ENCODE measurements at regions not wholly inside any gene's neighbourhood (a gene's known extent, or its start where the extent isn't known, plus 50 kb on each side); places are given as distances from the start of the nearest gene placed in this dataset.
"Not testable (repeated sequence)": the region's sequence is repeated elsewhere in the genome, so short reads cannot be mapped to it uniquely, and the experiment has no call there.

DNA sequence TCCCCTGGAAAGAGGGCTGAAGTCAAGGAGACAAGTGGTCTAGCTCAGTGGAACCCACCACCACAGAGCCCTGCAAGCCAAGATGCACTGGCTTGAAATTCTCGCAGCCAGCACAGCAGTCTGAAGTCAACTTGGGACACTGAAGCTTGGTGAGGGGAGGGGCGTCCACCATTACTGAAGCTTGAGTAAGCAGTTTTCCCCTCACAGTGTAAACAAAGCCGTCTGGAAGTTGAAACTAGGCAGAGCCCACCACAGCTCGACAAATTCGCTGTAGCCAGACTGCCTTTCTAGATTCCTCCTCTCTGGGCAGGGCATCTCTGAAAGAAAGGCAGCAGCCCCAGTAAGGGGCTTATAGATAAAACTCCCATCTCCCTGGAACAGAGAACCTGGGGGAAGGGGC is 87.3 kb upstream of the KITLG start:
- not testable (repeated sequence) for DNase-seq

DNA sequence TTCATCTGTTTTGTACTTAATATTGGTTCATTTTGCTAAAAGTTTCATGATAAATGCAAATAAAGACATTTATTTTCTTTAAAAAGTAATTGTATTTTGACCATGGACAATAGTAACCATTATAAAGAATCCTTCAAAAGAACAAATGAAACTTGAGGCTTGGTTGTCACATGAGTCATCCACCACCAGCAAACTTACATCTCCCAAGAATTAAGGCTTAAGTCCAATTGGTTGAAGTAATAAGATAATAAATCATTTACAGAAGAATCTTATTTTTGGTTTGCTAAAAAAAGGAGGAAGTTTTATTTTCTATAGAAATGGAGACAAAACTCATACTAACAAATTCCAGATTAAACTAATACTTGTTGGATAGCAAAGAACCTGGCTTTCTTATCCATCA is 84.8 kb upstream of the KITLG start:
- no peak for DNase-seq

DNA sequence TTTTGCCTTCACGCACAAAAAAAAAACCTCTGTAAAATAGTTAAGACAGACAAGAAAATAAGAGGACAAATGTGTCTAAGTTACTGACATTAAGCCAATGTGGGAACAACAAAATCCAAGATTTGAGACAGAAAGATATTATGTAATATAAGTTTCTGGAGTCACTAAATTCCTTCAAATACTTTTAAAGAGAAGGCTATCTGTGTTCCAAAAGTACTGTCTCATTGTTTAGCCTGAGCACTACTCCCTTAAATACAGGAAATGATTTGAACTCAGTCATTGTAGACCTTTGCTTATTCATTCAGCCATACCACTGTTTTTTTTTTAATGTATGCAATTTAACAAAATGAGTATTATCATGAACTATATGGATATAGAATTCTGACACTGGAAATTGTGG is 82.7 kb upstream of the KITLG start:
- no peak for DNase-seq

DNA sequence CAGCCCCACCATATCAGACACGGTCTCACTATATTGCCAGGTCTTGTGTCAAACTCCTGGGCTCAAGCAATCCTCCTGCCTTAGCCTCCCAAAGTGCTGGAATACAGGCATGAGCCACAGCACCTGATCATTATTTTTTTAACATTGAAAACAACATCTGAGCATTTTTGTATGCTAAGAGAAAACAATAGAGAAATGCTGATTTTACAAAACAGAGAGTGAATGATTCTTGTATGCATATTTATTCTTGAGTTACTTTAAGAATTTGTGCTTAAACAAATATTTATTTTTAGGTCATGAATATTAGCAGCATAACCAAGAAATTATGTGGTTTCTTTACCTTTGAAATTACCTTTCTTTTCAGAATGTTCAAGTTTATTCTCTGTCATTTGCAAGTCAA is 81.8 kb upstream of the KITLG start:
- no peak for DNase-seq

DNA sequence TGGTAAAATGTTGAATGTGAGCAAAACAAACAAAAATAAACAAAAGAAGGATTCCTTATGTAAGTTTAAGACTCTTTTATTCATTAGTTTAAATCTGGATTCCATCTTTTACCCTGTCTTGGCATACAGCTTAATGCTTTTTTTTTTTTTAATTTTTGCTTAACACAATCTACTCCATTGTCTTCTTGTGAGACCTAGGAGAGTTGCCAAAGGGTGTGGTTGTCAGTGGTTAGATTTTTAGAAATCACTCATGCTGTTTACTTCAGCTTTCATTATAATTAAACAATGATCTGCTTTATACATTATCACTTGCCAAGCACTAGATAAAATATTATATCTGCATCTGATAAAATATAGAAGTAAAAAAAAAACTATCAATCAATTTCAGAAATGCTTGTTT is 77.7 kb upstream of the KITLG start:
- no peak for DNase-seq

DNA sequence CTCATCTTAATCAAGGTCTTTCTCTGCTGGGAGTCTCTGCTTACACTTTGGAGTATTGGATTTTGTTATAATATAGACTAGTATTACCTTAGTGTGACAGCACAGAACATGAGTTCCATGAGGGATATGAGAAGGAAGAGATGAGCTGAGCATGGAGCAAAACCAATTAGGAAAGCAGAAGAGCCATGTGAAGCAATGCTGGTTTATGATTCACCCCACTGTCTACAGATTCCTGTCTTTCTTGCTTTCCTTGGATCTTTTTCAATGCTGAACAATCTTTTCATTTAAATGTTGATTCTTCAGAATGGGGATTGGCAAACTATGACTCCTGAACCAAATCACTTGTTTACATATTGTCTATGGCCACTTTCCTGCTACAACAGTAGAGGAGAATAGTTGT is 70.4 kb upstream of the KITLG start:
- DNase-seq, result no peak

DNA sequence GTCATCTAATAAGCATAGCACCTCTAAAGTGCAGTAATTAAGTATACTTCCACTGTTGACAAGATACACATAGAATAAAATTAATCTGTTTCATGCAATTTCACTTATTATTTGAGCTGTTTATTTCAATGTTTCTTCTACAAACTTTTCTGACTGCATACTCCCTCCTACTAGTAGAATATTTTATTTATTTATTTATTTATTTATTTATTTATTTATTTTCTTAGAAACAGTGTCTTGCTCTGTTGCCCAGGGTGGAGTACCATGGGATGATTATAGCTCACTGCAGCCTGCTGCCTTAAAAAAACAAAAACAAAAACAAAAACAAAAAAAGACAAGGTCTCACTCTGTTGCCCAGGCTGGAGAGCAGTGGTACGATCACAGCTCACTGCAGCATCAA is 68.4 kb upstream of the KITLG start:
- no peak for DNase-seq

GRCh38 chr12:88646824-88647223 is 66.6 kb upstream of the KITLG start:
- no peak for DNase-seq

GRCh38 chr12:88645816-88646215 is 65.5 kb upstream of the KITLG start:
- no peak for DNase-seq

GRCh38 chr12:88644946-88645702 is 64.9 kb upstream of the KITLG start:
- no peak for DNase-seq

DNA sequence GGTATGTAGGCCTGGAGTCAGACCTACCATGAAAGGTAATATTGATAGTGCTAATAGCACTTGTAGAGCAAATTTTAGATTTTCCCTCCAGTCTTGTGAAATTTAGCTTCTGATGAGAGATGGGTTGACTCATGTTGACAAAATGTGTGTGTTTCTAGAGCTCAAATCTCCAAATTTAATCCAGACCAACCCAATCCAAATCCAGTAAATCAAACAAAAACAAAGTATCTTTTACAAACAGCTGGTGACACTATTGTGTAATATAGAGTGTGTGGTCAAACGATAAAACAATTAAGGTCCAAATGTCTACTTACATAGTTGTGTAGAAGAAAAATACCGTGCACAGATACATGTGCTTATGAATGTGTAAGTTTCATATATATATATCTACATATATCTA is 63.4 kb upstream of the KITLG start:
- DNase-seq, result no peak

GRCh38 chr12:88642675-88643431 is 62.6 kb upstream of the KITLG start:
- no peak for DNase-seq

DNA sequence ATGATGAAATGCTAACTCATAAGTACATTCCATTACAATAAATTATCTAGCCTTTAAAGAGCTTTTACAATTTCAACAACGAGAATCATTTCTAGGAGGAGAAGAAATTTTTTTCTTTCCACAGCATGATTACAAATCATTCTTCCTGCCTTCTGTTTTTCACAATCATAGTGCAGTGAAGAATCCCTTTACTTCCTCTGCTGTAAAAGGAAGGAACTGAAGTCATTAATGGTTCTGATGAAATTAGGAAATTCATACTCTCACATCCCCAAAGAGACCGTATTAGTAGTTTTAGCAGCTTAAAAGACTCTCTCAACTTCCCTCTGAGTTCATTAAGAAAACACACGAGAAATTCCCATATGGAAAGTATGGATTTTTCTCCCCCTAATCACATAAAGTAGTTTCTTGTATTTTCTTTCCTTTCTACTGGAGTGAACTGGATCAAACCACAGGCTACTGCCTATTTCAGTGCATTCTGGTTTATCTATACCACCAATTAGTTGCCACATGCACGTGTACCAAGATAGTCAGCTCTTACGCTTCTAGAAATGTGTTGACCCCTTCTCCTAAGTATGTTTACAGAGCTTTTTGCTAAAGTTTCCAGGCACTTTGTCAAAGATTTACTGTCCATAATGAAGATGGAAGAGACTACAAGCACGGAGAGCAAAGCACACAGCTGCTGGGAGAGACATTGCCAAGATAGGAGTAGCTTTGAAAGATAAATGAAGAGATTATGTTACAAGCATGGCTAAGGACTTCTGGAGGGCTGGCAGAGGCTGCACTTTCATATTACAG is 58.9 kb upstream of the KITLG start:
- no peak for DNase-seq

- DNase-seq, result no peak
Measured at GRCh38 chr12:88638388-88638787, 58.1 kb upstream of the KITLG start.

- DNase-seq, result no peak
Measured at GRCh38 chr12:88634008-88634407, 53.7 kb upstream of the KITLG start.

GRCh38 chr12:88633312-88633711 is 53.0 kb upstream of the KITLG start:
- no peak for DNase-seq

DNA sequence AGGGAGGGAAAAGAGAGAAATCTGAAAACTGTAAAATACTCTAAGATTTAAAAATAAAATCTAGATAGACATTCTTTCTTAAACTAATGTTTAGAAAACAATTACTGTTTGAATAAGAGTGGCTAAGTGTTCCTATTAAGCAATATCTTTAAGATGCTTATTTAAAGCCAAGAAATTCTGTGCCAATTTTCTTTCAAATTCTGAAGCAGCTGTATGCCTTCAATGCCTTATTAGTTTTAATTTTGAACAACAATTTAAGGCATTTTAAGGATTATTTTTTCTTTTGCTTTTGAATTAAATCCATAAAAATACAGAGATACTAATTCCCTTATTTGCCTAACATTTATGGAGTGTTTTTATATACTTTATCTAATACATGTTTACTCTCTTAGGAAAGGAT is 50.3 kb upstream of the KITLG start:
- no peak for DNase-seq
